ENCODE measurements at regions not wholly inside any gene's neighbourhood (a gene's known extent, or its start where the extent isn't known, plus 50 kb on each side); places are given as distances from the start of the nearest gene placed in this dataset.

GRCh38 chr15:92304223-92304975, 89.3 kb upstream of the ST8SIA2 start:
- ChIA-PET CTCF (ENCODE audit: low intra/inter-chr PET ratio, low total read pairs) (no interaction called here), POLR2A (no interaction called here)
- no peak overlapping the region for H3K9ac ChIP-seq (ENCODE audit: insufficient read depth, low read depth, low read length)
- 2% methylated on average over 4 of the region's 12 CpGs for WGBS (ENCODE audit: low lambda C conversion rate)
- H4K20me1 ChIP-seq (ENCODE audit: insufficient read depth, low read length), result no peaks in the 10 kb centered on the region
- no peak for FAIRE-seq
- no peaks in the 10 kb centered on the region for H3K79me2 ChIP-seq (ENCODE audit: insufficient read depth, low read length)
- in situ Hi-C loops (cut with HindIII; ENCODE audit: extremely low pct_ligation_motif_present, low pct_unique_long_range_greater_than_20kb), result no loop called here
- H3K4me1 ChIP-seq (ENCODE audit: insufficient read depth, low read length), result no peaks in the 10 kb centered on the region
- intact Hi-C loops (cut with micrococcal nuclease; ENCODE audit: unreplicated experiment), result no loop called here
- no peak overlapping the region for H2AFZ ChIP-seq (ENCODE audit: low read length)
- no peak overlapping the region for H3K4me2 ChIP-seq (ENCODE audit: low read depth, low read length)
- no peaks in the 10 kb centered on the region for H3K36me3 ChIP-seq (replicated peaks in 1 of 2; ENCODE audit: control insufficient read depth in 1 of 2, insufficient read depth in 2 of 2, low read length in 2 of 2)
- H3K27ac ChIP-seq (ENCODE audit: extremely low read length, insufficient read depth, low read length), result no peak overlapping the region
- peaks cover 0 to 9% of the 10 kb centered on the region in 2 experiments; a peak in 1 of 5 replicates for H3K27me3 ChIP-seq (ENCODE audit: control insufficient read depth in 1 of 2, insufficient read depth in 2 of 2, low read length in 2 of 2)
- ATAC-seq, result no peak
- no peak overlapping the region for H3K4me3 ChIP-seq (replicated peaks in 1 of 3; ENCODE audit: insufficient read depth in 1 of 3, low read depth in 2 of 3, low read length in 3 of 3)
- no peak for DNase-seq (ENCODE audit: low spot score)
- no peaks in the 10 kb centered on the region for H3K9me3 ChIP-seq (ENCODE audit: low read length)
- no TSS peak for BruUV-seq (replicated peaks)
- no peak for TF ChIP-seq GZF1 (CRISPR knock-in tag; IDR thresholded peaks at IDR 0.05)
- no peak for TF ChIP-seq ZNF678 (CRISPR knock-in tag; IDR thresholded peaks at IDR 0.05)
- TF ChIP-seq ZNF343 (CRISPR knock-in tag; IDR thresholded peaks at IDR 0.05), result no peak
- TF ChIP-seq ZNF329 (CRISPR knock-in tag; IDR thresholded peaks at IDR 0.05; ENCODE audit: low read depth), result no peak
- TF ChIP-seq MTA3 (CRISPR knock-in tag; IDR thresholded peaks at IDR 0.05), result no peak
- no peak for TF ChIP-seq ZNF367 (CRISPR knock-in tag; IDR thresholded peaks at IDR 0.05; ENCODE audit: borderline replicate concordance)
- no peak for TF ChIP-seq ESRRA (CRISPR knock-in tag; IDR thresholded peaks at IDR 0.05; ENCODE audit: low read depth)
- no peak for TF ChIP-seq ATF6 (CRISPR knock-in tag; conservative IDR thresholded peaks at IDR 0.05)
- no peak for TF ChIP-seq CCDC6 (CRISPR knock-in tag; IDR thresholded peaks at IDR 0.05)
- TF ChIP-seq NR2F1 (CRISPR knock-in tag; IDR thresholded peaks at IDR 0.05), result no peak
- no peak for TF ChIP-seq ZFP91 (CRISPR knock-in tag; IDR thresholded peaks at IDR 0.05; ENCODE audit: borderline replicate concordance)
- TF ChIP-seq ZNF501 (CRISPR knock-in tag; IDR thresholded peaks at IDR 0.05), result no peak
- no peak for TF ChIP-seq NCOR1 (IDR thresholded peaks at IDR 0.05; ENCODE audit: borderline replicate concordance, low read length)
- no peak for TF ChIP-seq DNMT3B (CRISPR knock-in tag; conservative IDR thresholded peaks at IDR 0.05)

Data from HepG2 (cell line).